Hepatocyte (in vitro differentiated cells): ENCODE measurements at regions not wholly inside any gene's neighbourhood (a gene's known extent, or its start where the extent isn't known, plus 50 kb on each side); places are given as distances from the start of the nearest gene placed in this dataset.

Experiments used
- CTCF ChIP-seq: fragments of 200-600 bp; sonication (generic); IDR thresholded peaks from 2 replicates; pipeline ENCODE4 v1.5.1; 2016; ENCODE audit warnings: antibody characterized with exemption, mild to moderate bottlenecking; ENCODE audit not compliant: poor library complexity
- EZH2 ChIP-seq: fragments of 200-600 bp; sonication (generic); IDR thresholded peaks from 2 replicates; pipeline ENCODE4 v1.6.1; 2016; ENCODE audit warnings: antibody characterized with exemption, mild to moderate bottlenecking, borderline replicate concordance
- EZH2phosphoT487 ChIP-seq: fragments of 200-600 bp; sonication (generic); IDR thresholded peaks from one replicate; pipeline ENCODE4 v1.6.1; 2018; ENCODE audit warnings: antibody characterized with exemption, mild to moderate bottlenecking, low read depth, moderate library complexity; ENCODE audit not compliant: unreplicated experiment, severe bottlenecking

- TF ChIP-seq CTCF (no peak), EZH2 (no peak), EZH2phosphoT487 (no peak)
These were observed 117.6 kb downstream of the CYRIA start for GRCh38 chr2:16548036-16548435.
